C4-2B (cell line): ENCODE measurements at regions not wholly inside any gene's neighbourhood (a gene's known extent, or its start where the extent isn't known, plus 50 kb on each side); places are given as distances from the start of the nearest gene placed in this dataset.

Experiments used
- CTCF ChIP-seq: fragments of 450-650 bp; conservative IDR thresholded peaks from 2 replicates; pipeline ENCODE4 v1.5.1; 2017; ENCODE audit warnings: mild to moderate bottlenecking
- ZFX ChIP-seq: fragments of 450-650 bp; IDR thresholded peaks from 2 replicates; pipeline ENCODE4 v1.6.1; 2017

- TF ChIP-seq CTCF (no peak), ZFX (no peak)
Measured at GRCh38 chr4:19155568-19155967, 1096.1 kb upstream of the SLIT2 start.
